ENCODE measurements at regions not wholly inside any gene's neighbourhood (a gene's known extent, or its start where the extent isn't known, plus 50 kb on each side); places are given as distances from the start of the nearest gene placed in this dataset.

DNA sequence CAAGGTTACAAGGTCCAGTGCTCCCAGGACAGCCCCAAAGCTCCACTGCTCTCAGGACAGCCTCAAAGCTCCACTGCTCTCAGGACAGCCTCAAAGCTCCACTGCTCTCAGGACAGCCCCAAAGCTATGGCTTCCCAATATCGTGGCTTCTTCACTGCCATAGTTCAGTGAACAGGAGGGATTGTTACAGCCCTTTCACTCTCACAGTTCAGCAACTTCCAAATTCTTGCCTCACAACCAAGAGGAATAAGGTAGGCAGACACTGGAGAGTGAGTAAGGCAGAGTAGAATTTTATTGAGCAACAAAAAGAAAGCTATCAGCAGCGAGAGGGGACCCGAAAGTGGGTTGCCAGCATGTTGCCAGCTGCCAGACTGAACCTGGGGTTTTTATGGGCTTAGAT lies 277.6 kb downstream of the CDH10 start:
- TF ChIP-seq POLR2A (IDR thresholded peaks at IDR 0.05; ENCODE audit: low read depth) (no peak), POLR2AphosphoS5 (IDR thresholded peaks at IDR 0.05) (no peak)
- TF ChIP-seq, protein P1, sequence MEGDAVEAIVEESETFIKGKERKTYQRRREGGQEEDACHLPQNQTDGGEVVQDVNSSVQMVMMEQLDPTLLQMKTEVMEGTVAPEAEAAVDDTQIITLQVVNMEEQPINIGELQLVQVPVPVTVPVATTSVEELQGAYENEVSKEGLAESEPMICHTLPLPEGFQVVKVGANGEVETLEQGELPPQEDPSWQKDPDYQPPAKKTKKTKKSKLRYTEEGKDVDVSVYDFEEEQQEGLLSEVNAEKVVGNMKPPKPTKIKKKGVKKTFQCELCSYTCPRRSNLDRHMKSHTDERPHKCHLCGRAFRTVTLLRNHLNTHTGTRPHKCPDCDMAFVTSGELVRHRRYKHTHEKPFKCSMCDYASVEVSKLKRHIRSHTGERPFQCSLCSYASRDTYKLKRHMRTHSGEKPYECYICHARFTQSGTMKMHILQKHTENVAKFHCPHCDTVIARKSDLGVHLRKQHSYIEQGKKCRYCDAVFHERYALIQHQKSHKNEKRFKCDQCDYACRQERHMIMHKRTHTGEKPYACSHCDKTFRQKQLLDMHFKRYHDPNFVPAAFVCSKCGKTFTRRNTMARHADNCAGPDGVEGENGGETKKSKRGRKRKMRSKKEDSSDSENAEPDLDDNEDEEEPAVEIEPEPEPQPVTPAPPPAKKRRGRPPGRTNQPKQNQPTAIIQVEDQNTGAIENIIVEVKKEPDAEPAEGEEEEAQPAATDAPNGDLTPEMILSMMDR (IDR thresholded peaks at IDR 0.05) = no peak

All from esophagus muscularis mucosa (tissue), 3 donors.